HG03175 (cell line): ENCODE measurements at regions not wholly inside any gene's neighbourhood (a gene's known extent, or its start where the extent isn't known, plus 50 kb on each side); places are given as distances from the start of the nearest gene placed in this dataset.
"Not testable (repeated sequence)": the region's sequence is repeated elsewhere in the genome, so short reads cannot be mapped to it uniquely, and the experiment has no call there.

Experiments
- ATAC-seq: cut with Tn5 transposase; IDR thresholded peaks from one replicate; pipeline ENCODE4 v1.9.1; 2021; ENCODE audit warnings: mild to moderate bottlenecking, moderate library complexity; ENCODE audit not compliant: unreplicated experiment

DNA sequence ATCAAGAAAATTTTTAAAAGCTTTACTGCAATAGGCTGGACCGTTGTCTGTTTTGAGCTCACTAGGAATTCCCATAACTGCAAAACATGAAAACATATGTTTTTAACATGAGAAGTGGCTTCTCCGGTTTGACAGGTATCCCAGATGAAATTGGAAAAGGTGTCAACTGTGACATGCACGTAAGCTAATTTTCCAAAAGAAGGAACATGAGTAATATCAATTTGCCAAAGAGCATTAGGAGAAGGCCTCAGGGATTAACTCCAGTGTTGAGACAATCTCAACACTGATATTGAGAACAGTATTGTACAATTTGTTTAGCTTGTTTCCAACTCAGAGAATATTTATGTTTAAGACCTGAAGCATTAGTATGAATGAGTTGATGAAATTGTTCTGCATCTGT lies 215.5 kb upstream of the KCNN2 start:
- no peak for ATAC-seq

GRCh38 chr5:114148253-114148652 lies 213.6 kb upstream of the KCNN2 start:
- ATAC-seq: no peak

GRCh38 chr5:114148728-114149127 lies 213.1 kb upstream of the KCNN2 start:
- not testable (repeated sequence) for ATAC-seq

- ATAC-seq: no peak
Measured at GRCh38 chr5:114152656-114153360, 209.1 kb upstream of the KCNN2 start.

DNA sequence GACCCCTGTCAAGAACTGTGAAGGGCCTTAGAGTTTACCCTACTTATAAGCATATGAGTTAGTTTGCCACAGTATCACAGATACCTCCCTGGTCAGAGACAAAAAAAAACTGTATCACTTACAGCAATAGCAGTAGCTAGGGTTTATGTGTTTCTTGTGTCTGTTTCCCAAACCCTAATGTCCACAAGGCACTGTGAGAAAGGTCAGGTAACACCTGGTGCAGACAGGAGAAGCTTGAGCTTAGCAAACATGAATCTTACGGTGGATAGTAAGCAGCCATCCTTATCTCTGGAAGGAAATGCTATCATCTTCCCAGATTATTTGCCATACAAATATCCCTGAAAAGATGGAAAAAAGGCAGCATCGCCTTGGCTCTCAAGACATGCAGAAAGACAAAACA lies 208.5 kb upstream of the KCNN2 start:
- ATAC-seq: no peak

- ATAC-seq: no peak
Measured at GRCh38 chr5:114153833-114154232, 208.0 kb upstream of the KCNN2 start.

GRCh38 chr5:114166081-114166480 lies 195.8 kb upstream of the KCNN2 start:
- ATAC-seq: no peak

DNA sequence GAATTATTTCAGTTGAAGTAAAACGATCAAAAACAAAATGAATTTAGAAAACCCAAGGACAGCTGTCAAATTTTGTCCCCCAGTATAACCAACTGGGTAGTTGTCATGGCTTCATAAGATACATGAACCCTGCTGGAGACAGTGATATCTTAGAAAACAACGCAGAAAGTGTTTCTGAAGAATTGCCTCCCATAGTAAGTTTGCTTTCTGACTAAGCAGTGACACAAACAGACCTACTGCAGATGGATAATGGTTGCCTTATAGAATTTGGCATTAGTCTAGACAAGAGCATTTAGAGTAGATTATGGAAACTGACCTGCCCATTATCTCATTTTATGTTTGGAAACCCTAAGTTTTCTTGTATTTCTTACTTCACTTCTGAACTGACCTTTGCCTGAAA lies 187.7 kb upstream of the KCNN2 start:
- no peak for ATAC-seq

DNA sequence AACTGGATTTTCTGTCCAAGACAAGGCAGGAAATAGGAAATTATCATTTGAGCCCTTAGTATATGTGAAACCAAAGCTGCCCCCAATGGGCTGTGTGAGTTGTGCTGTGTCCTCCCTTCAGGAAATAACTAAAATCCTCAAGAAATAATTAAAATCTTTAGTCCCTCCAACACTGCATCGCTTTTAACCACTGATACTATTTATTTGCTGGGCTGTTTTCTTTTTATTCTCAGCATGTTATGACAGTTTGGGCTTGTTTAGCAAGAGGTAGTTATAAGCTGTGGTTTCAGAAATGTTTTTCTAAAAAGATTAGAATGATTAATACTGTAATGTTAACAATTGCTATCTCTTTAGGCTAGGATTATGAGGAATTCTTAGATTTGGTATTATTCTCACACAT lies 187.0 kb upstream of the KCNN2 start:
- no peak for ATAC-seq

DNA sequence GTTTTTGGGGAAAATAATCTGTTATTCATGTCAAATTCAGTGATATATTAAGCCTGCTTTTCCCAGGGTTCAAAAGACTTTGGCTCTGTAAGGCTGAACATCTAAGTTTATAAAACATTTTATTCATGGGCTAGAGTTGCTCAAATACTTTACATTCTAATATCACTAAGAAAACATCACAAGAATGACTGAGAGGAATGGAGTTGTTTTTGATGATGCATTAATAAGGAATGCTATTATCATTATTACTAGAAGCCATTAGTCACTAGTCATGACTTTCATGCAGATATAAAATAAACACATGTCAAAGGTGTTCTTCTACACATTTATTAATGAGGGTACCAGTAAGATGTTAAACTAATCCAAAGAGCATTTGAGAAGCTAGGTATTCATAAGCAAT lies 185.5 kb upstream of the KCNN2 start:
- no peak for ATAC-seq

GRCh38 chr5:114179134-114179533 lies 182.7 kb upstream of the KCNN2 start:
- no peak for ATAC-seq

- no peak for ATAC-seq
Measured at GRCh38 chr5:114184006-114184405, 177.9 kb upstream of the KCNN2 start.

DNA sequence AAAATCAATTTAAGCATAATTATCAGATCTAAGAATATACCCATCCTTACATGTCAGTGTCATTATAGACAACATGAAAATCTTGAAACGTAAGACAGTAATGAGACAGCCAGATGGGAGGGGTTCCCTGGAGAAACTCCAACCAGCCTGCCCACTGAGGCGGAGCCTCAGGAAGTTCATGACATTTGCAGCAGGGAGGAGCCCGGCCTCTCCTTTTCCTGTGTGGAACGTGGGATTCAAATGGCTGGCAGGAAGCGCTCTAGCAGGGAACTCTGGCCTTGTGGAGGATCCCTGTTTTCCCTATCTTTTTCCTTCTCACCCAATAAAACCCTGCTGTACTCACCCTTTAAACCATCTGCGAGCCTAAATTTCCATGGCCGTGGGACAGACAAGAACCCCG lies 176.6 kb upstream of the KCNN2 start:
- ATAC-seq: no peak

DNA sequence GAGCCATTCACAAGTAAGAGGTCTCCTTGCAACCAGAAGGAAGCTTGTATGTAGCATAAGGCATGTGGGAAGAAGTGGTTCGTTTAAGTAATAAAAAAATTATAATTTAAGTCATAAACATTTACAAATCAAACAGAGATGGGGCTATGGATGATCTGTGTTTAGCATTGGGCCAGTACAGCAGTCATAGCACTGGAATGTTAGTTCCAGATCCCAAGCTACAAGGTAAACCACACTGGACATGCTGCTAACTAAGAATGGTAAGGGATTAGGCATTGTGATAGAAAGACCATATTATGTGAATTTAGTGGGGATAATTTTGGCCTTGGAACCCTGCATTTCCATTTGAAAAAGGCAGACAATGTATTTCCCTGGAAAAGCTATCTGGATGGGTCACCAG lies 170.4 kb upstream of the KCNN2 start:
- no peak for ATAC-seq

GRCh38 chr5:114192108-114192507 lies 169.8 kb upstream of the KCNN2 start:
- no peak for ATAC-seq

- ATAC-seq: no peak
Measured at GRCh38 chr5:114201332-114201731, 160.5 kb upstream of the KCNN2 start.

DNA sequence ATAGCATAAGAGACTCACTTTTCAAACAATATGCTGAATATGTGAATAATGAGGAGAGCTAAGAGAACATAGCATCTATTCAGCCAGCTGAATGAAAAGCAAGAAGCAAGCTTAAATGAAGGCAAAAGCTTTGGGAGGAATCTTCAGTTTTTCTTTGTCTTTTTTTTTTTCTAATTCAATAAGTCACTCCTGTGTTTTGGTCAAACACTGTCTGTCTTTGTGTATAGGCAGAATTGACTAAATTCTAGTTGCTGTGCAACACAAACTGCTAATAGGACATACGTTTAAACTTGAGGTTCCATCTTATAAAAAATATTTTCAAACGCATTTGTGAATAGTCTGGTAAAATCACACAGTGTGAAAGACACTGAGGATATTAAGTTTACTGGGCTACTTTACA lies 156.9 kb upstream of the KCNN2 start:
- no peak for ATAC-seq

DNA sequence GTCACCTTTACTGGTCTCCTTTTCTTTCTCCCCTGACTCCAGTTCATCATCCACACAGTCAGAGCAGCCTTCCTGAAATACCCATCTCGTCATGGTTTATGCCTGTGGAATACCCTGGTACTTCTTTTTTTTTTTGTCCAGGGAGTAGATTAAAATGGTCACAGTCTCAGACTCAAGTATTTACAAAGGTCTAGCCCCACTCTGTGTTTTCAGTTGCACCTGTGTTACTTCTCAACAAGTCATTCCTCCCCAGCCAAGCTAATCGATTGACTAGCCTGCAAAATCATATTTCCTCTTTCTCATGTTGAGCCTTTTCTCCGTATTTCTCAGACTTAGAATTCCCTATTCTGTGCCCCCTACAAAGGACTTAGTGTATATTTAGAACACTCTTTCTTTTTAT lies 155.2 kb upstream of the KCNN2 start:
- no peak for ATAC-seq

DNA sequence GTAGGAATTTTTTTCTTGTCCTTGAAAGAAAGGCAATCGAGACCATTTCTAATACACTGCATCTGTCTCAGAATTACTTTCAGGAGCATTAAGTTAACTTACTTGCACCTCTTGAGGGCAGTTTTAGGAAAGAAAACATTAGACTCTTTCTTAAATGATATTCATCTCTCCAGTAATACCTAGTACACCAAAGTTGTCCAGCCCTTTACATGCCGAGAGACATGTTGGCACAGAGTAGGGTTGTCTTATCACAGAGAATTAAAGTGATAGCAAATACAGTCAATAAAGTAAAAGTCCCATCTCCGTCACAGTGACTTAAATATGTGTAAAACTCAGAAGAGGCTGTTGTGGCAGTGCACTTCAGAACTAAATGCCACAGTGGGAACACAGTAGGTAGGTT lies 154.3 kb upstream of the KCNN2 start:
- no peak for ATAC-seq

DNA sequence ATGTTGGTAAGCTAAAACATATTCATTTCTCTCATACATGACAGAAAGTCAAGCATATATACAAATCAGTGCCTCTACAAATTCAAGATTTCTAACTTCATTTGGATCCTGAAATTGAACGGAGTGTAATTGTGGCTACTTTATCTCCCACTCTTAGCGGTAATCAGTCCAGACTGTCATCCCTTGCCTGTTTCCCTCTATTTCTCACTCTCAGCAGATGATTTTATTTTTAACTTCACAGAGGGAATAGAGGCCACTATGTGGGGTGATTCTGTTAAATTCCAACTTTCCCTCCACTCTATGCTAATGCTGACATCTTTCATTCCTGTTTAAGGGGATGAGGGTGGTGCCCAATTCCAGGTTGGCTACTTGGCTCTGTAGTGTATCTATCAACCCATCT lies 153.8 kb upstream of the KCNN2 start:
- no peak for ATAC-seq

- ATAC-seq: no peak
Measured at GRCh38 chr5:114208588-114208987, 153.3 kb upstream of the KCNN2 start.

GRCh38 chr5:114210662-114211061 lies 151.2 kb upstream of the KCNN2 start:
- no peak for ATAC-seq

DNA sequence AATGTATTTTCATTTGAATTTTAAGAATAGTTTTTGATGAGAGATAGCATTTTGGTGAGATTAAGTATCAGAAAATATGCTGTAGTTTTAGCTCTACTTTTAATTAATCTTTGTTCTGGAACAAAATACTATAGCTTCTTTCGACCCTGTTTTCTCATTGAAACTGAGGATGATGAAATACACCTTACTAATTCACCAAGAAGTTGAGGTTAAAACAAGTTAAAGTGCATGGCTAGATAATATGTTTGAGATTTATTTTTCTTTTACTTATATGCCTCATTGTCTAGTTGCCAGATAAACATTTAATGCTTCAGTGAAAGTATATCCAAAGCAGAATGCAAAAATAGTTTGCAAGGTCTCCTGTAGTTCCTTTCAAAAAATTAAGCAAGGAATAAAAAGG lies 140.1 kb upstream of the KCNN2 start:
- no peak for ATAC-seq
